ENCODE measurements at regions not wholly inside any gene's neighbourhood (a gene's known extent, or its start where the extent isn't known, plus 50 kb on each side); places are given as distances from the start of the nearest gene placed in this dataset.

- Histone ChIP-seq H3K27me3 (no peaks in the 10 kb centered on the region), H3K4me1 (no peaks in the 10 kb centered on the region), H3K4me3 (no peak overlapping the region), H3K27ac (no peak overlapping the region), H3K36me3 (no peaks in the 10 kb centered on the region), H3K9me3 (peaks cover 0 to 10% of the 10 kb centered on the region in 2 donors)
- TF ChIP-seq CTCF (IDR thresholded peaks at IDR 0.05): no peak
- DNase-seq (ENCODE audit: low spot score): no peak
These were observed 121.7 kb downstream of the SLC30A10 start for GRCh38 chr1:219806642-219807041.

- no peak overlapping the region for H3K4me3 ChIP-seq
- H3K27me3 ChIP-seq: no peaks in the 10 kb centered on the region
- no peak overlapping the region for H3K27ac ChIP-seq
- H3K4me1 ChIP-seq: no peaks in the 10 kb centered on the region
- H3K9me3 ChIP-seq: peaks cover 0 to 10% of the 10 kb centered on the region in 2 donors
- DNase-seq (ENCODE audit: low spot score): no peak
- H3K36me3 ChIP-seq: no peaks in the 10 kb centered on the region
- no peak for TF ChIP-seq CTCF (IDR thresholded peaks at IDR 0.05)
These were observed 122.3 kb downstream of the SLC30A10 start for GRCh38 chr1:219806020-219806419.

GRCh38 chr1:219805191-219805590, 123.2 kb downstream of the SLC30A10 start:
- no peak for DNase-seq (ENCODE audit: low spot score)
- Histone ChIP-seq H3K9me3 (peaks cover 0 to 10% of the 10 kb centered on the region in 2 donors), H3K4me1 (no peaks in the 10 kb centered on the region), H3K27me3 (no peaks in the 10 kb centered on the region), H3K4me3 (no peak overlapping the region), H3K27ac (no peak overlapping the region), H3K36me3 (no peaks in the 10 kb centered on the region)
- peak in 1 of 2 donors; percentile 33 for TF ChIP-seq CTCF (IDR thresholded peaks at IDR 0.05)

GRCh38 chr1:219801156-219801820, 127.1 kb downstream of the SLC30A10 start:
- H3K27ac ChIP-seq: no peak overlapping the region
- no peak for DNase-seq (ENCODE audit: low spot score)
- H3K4me1 ChIP-seq: no peaks in the 10 kb centered on the region
- no peak overlapping the region for H3K4me3 ChIP-seq
- TF ChIP-seq CTCF (IDR thresholded peaks at IDR 0.05): no peak
- no peaks in the 10 kb centered on the region for H3K27me3 ChIP-seq
- H3K36me3 ChIP-seq: no peaks in the 10 kb centered on the region
- H3K9me3 ChIP-seq: peaks cover 0 to 10% of the 10 kb centered on the region in 2 donors

- no peak overlapping the region for H3K27ac ChIP-seq
- TF ChIP-seq CTCF (IDR thresholded peaks at IDR 0.05): no peak
These were observed 129.9 kb downstream of the SLC30A10 start for GRCh38 chr1:219798283-219799030.

More at GRCh38 chr1:219798283-219799030, 129.9 kb downstream of the SLC30A10 start:
- Histone ChIP-seq H3K36me3 (no peaks in the 10 kb centered on the region), H3K4me3 (no peak overlapping the region), H3K4me1 (no peaks in the 10 kb centered on the region), H3K27me3 (no peaks in the 10 kb centered on the region), H3K9me3 (peaks cover 0 to 1% of the 10 kb centered on the region in 2 donors)
- DNase-seq (ENCODE audit: low spot score): no peak
